HG03565 (cell line): ENCODE measurements at regions not wholly inside any gene's neighbourhood (a gene's known extent, or its start where the extent isn't known, plus 50 kb on each side); places are given as distances from the start of the nearest gene placed in this dataset.
"Not testable (repeated sequence)": the region's sequence is repeated elsewhere in the genome, so short reads cannot be mapped to it uniquely, and the experiment has no call there.

ENCODE experiments used
- ATAC-seq: cut with Tn5 transposase; IDR thresholded peaks from one replicate; pipeline ENCODE4 v1.9.1; 2021; ENCODE audit warnings: mild to moderate bottlenecking, moderate library complexity; ENCODE audit not compliant: unreplicated experiment

- ATAC-seq = no peak
Measured at GRCh38 chr7:115363916-115364315, 442.0 kb downstream of the MDFIC start.

- no peak for ATAC-seq
Measured at GRCh38 chr7:115359955-115360354, 438.1 kb downstream of the MDFIC start.

GRCh38 chr7:115359119-115359518 is 437.2 kb downstream of the MDFIC start:
- ATAC-seq = no peak

- ATAC-seq = no peak
Measured at GRCh38 chr7:115357703-115357999, 435.8 kb downstream of the MDFIC start.

GRCh38 chr7:115356999-115357702 is 435.3 kb downstream of the MDFIC start:
- no peak for ATAC-seq

GRCh38 chr7:115356139-115356746 is 434.3 kb downstream of the MDFIC start:
- no peak for ATAC-seq

GRCh38 chr7:115354925-115355324 is 433.0 kb downstream of the MDFIC start:
- no peak for ATAC-seq

GRCh38 chr7:115352375-115352774 is 430.5 kb downstream of the MDFIC start:
- ATAC-seq = no peak

GRCh38 chr7:115350764-115351163 is 428.9 kb downstream of the MDFIC start:
- ATAC-seq = no peak

- ATAC-seq = no peak
Measured at GRCh38 chr7:115349635-115350034, 427.7 kb downstream of the MDFIC start.

GRCh38 chr7:115346685-115347084 is 424.8 kb downstream of the MDFIC start:
- ATAC-seq = no peak

GRCh38 chr7:115340828-115341227 is 418.9 kb downstream of the MDFIC start:
- ATAC-seq = no peak

GRCh38 chr7:115338016-115338415 is 416.1 kb downstream of the MDFIC start:
- no peak for ATAC-seq

- no peak for ATAC-seq
Measured at GRCh38 chr7:115332691-115333090, 410.8 kb downstream of the MDFIC start.

- no peak for ATAC-seq
Measured at GRCh38 chr7:115329006-115329405, 407.1 kb downstream of the MDFIC start.

- no peak for ATAC-seq
Measured at GRCh38 chr7:115328018-115328417, 406.1 kb downstream of the MDFIC start.

- ATAC-seq = no peak
Measured at GRCh38 chr7:115327326-115327725, 405.4 kb downstream of the MDFIC start.

GRCh38 chr7:115319541-115319940 is 397.6 kb downstream of the MDFIC start:
- ATAC-seq = no peak

- not testable (repeated sequence) for ATAC-seq
Measured at GRCh38 chr7:115310316-115310715, 388.4 kb downstream of the MDFIC start.

GRCh38 chr7:115306586-115306985 is 384.7 kb downstream of the MDFIC start:
- ATAC-seq = no peak

GRCh38 chr7:115300231-115300870 is 378.5 kb downstream of the MDFIC start:
- no peak for ATAC-seq

- ATAC-seq = no peak
Measured at GRCh38 chr7:115299397-115300037, 377.6 kb downstream of the MDFIC start.
